ENCODE measurements at regions not wholly inside any gene's neighbourhood (a gene's known extent, or its start where the extent isn't known, plus 50 kb on each side); places are given as distances from the start of the nearest gene placed in this dataset.

DNA sequence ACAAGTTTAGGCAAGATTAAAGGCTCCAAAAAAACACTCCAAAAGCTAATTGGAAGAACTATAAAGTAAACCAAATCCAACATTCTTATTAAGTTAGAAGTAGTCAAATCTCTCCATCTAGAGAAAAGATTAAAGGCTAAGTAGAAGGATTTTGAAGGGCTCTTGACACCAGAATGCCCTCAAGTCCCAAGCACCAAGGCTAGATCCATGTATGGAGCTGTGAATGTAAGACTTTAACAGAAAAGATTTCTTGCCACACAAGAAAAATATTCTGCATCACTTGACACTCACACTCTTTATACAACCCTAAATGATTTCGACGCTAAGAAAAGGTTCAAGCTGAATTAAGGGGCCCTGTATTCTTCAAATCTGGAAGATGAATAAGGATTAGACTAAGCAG lies 345.2 kb downstream of the VGLL3 start:
- no peak overlapping the region for H3K27ac ChIP-seq
- no peaks in the 10 kb centered on the region for H3K9me3 ChIP-seq
- no peaks in the 10 kb centered on the region for H3K36me3 ChIP-seq
- no peak overlapping the region for H3K4me3 ChIP-seq
- TF ChIP-seq CTCF (IDR thresholded peaks at IDR 0.05) = no peak
- intact Hi-C loops (cut with DNase I) = no loop called here
- no peaks in the 10 kb centered on the region for H3K4me1 ChIP-seq
- ATAC-seq (peak; percentile 27), DNase-seq (peak in 1 of 4 donors; percentile 48)
- H3K27me3 ChIP-seq = no peaks in the 10 kb centered on the region

DNA sequence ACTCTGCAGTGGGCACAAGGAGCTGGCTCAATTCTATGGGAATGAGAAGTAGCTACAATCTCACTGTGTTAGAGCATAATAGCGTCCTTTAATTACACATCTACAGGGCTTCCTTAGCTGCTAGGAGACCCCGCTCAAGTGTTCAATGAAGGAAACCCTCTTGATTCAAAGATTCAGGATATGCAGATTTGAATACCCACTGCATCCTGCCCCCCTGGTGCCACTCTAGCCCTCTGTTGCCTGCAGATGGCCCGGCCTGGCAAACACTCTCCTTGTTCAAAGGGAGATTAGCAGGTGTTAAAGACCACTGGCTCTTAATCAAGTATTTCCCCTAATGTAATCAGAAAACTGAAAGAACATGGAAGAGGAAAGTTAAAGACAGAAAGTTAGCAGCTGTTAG lies 356.6 kb downstream of the VGLL3 start:
- no peak for TF ChIP-seq CTCF (IDR thresholded peaks at IDR 0.05)
- peak in 2 of 4 donors; percentile 6 to 32 for DNase-seq
- no peak overlapping the region for H3K4me3 ChIP-seq

GRCh38 chr3:86629511-86629910 lies 361.4 kb downstream of the VGLL3 start:
- no peaks in the 10 kb centered on the region for H3K4me1 ChIP-seq
- no peaks in the 10 kb centered on the region for H3K9me3 ChIP-seq
- H3K27ac ChIP-seq = no peak overlapping the region
- no peak overlapping the region for H3K4me3 ChIP-seq
- no peak for TF ChIP-seq CTCF (IDR thresholded peaks at IDR 0.05)
- ATAC-seq = no peak
- no peaks in the 10 kb centered on the region for H3K27me3 ChIP-seq
- intact Hi-C loops (cut with DNase I) = no loop called here
- no peak for DNase-seq
- no peaks in the 10 kb centered on the region for H3K36me3 ChIP-seq

More for the DNA sequence above, 356.6 kb downstream of the VGLL3 start:
- H3K36me3 ChIP-seq = no peaks in the 10 kb centered on the region
- no peak overlapping the region for H3K27ac ChIP-seq
- H3K4me1 ChIP-seq = no peaks in the 10 kb centered on the region
- peaks cover 0 to 14% of the 10 kb centered on the region in 2 donors for H3K9me3 ChIP-seq
- intact Hi-C loops (cut with DNase I) = no loop called here
- no peaks in the 10 kb centered on the region for H3K27me3 ChIP-seq
- no peak for ATAC-seq

- H3K36me3 ChIP-seq = no peaks in the 10 kb centered on the region
- DNase-seq (no peak), ATAC-seq (no peak)
- no peaks in the 10 kb centered on the region for H3K4me1 ChIP-seq
- peaks cover 0 to 3% of the 10 kb centered on the region in 2 donors for H3K9me3 ChIP-seq
- H3K4me3 ChIP-seq = no peak overlapping the region
- no peak overlapping the region for H3K27ac ChIP-seq
- no peak for TF ChIP-seq CTCF (IDR thresholded peaks at IDR 0.05)
- H3K27me3 ChIP-seq = no peaks in the 10 kb centered on the region
- intact Hi-C loops (cut with DNase I) = no loop called here
These were observed 366.8 kb downstream of the VGLL3 start for GRCh38 chr3:86624192-86624591.

DNA sequence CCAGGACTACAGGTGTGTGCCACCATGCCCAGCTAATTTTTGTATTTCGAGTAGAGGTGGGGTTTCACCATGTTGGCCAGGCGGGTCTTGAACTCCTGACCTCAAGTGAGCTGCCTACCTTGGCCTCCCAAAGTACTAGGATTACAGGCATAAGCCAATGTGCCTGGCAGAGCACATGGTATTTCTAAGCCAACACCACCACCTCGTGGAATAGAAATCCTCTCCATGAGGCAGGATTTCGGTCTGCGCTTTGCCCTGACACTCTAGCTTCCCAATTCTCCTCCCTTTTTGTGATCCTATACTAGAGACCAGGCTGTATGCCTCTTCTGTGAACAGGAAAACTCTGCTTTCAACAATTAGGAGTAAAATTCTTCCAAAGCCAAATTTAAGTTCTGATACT lies 372.2 kb downstream of the VGLL3 start:
- Histone ChIP-seq H3K36me3 (no peaks in the 10 kb centered on the region), H3K4me1 (no peaks in the 10 kb centered on the region), H3K9me3 (peaks cover 0 to 30% of the 10 kb centered on the region in 2 donors), H3K27ac (no peak overlapping the region), H3K27me3 (no peaks in the 10 kb centered on the region), H3K4me3 (no peak overlapping the region)
- ATAC-seq (no peak), DNase-seq (no peak)
- intact Hi-C loops (cut with DNase I) = no loop called here
- no peak for TF ChIP-seq CTCF (IDR thresholded peaks at IDR 0.05)

Data from left lung (tissue), 4 donors.